B cell (primary cell): ENCODE measurements at regions not wholly inside any gene's neighbourhood (a gene's known extent, or its start where the extent isn't known, plus 50 kb on each side); places are given as distances from the start of the nearest gene placed in this dataset.

Experiments
- ATAC-seq: fragments of 200-7000 bp; cut with Tn5 transposase; one replicate; pipeline ENCODE4 v1.10.0; 2021; ENCODE audit warnings: low read depth, mild to moderate bottlenecking, moderate number of reproducible peaks, moderate library complexity
- CTCF ChIA-PET: fragments of 350-600 bp; sonication (Branson Sonifier 250); formaldehyde crosslinking; loops from one replicate; lab custom pipeline; 2021; ENCODE audit warnings: antibody characterized with exemption, inconsistent platforms; lab: Charles Lee
- POLR2A ChIA-PET: fragments of 350-600 bp; sonication (Branson Sonifier 250); formaldehyde crosslinking; loops from one replicate; lab custom pipeline; 2021; ENCODE audit warnings: antibody characterized with exemption; lab: Charles Lee
- DNase-seq: peaks from one replicate; pipeline ENCODE4 v3.0.0; 2013
- H2AFZ ChIP-seq: 2 replicates; pipeline ENCODE4 v1.6.1; 2012; ENCODE audit warnings: mild to moderate bottlenecking, low read depth, low read length; ENCODE audit not compliant: insufficient read depth, poor library complexity, severe bottlenecking
- H3K27ac ChIP-seq, 2 donors: 1 replicate in 1 of 2; 2 replicates in 1 of 2; pipeline ENCODE4 v1.5.1; 2012 to 2013; ENCODE audit warnings: low read length in 2 of 2, mild to moderate bottlenecking in 2 of 2, moderate library complexity in 1 of 2
- H3K27me3 ChIP-seq, 4 experiments: fragments of 200-600 bp in 1 of 4; sonication (generic) in 1 of 4; replicated peaks in 1 of 4; 1 replicate in 2 of 4; 2 replicates in 2 of 4; pipeline versions ENCODE4 v1.6.1 to v1.7.0; 2013 to 2016; ENCODE audit warnings: low read length in 3 of 4, mild to moderate bottlenecking in 2 of 4, mixed read lengths in 1 of 4, moderate library complexity in 1 of 4; ENCODE audit not compliant: insufficient read depth in 4 of 4, control insufficient read depth in 3 of 4; ENCODE audit errors: control extremely low read depth in 1 of 4
- H3K36me3 ChIP-seq, 2 experiments: replicated peaks in 1 of 2; 1 replicate in 1 of 2; 2 replicates in 1 of 2; pipeline versions ENCODE4 v1.6.1 to v1.7.1; 2013; ENCODE audit warnings: low read length in 1 of 2; ENCODE audit not compliant: insufficient read depth in 2 of 2, control insufficient read depth in 1 of 2; ENCODE audit errors: control extremely low read depth in 1 of 2, extremely low read depth in 1 of 2
- H3K4me1 ChIP-seq, 2 donors: fragments of 200-600 bp in 1 of 2; sonication (generic) in 1 of 2; 1 replicate in 1 of 2; 2 replicates in 1 of 2; pipeline versions ENCODE4 v1.5.1 to v1.6.1; 2013 to 2017; ENCODE audit warnings: low read length in 2 of 2; ENCODE audit not compliant: control insufficient read depth in 2 of 2, insufficient read depth in 2 of 2
- H3K4me2 ChIP-seq: replicated peaks from 2 replicates; pipeline ENCODE3; 2012; ENCODE audit warnings: mild to moderate bottlenecking, low read depth, low read length; ENCODE audit not compliant: poor library complexity, severe bottlenecking
- H3K4me3 ChIP-seq, 5 experiments: fragments of 200-600 bp in 1 of 5; sonication (generic) in 1 of 5; 1 replicate in 3 of 5; 2 replicates in 2 of 5; pipeline versions ENCODE4 v1.5.1 to v1.7.0; 2011 to 2016; ENCODE audit warnings: low read length in 4 of 5, mild to moderate bottlenecking in 4 of 5, low read depth in 2 of 5, control low read depth in 1 of 5, moderate library complexity in 1 of 5; ENCODE audit not compliant: insufficient read depth in 1 of 5; ENCODE audit errors: control extremely low read depth in 1 of 5, extremely low read depth in 1 of 5
- H3K79me2 ChIP-seq: fragments of 200-600 bp; sonication (generic); one replicate; pipeline ENCODE4 v1.6.0; 2016; ENCODE audit warnings: low read length; ENCODE audit not compliant: control insufficient read depth, insufficient read depth
- H3K9ac ChIP-seq: fragments of 200-600 bp; sonication (generic); 2 replicates; pipeline ENCODE4 v1.6.1; 2017; ENCODE audit warnings: mild to moderate bottlenecking, low read length, moderate library complexity
- H3K9me3 ChIP-seq, 3 donors: one replicate each; pipeline versions ENCODE4 v1.6.1 to v1.7.1; 2013; ENCODE audit warnings: low read length in 2 of 3; ENCODE audit not compliant: control insufficient read depth in 2 of 3, insufficient read depth in 1 of 3; ENCODE audit errors: control extremely low read depth in 1 of 3
- H4K20me1 ChIP-seq: 2 replicates; pipeline ENCODE4 v1.6.0; 2012; ENCODE audit warnings: mild to moderate bottlenecking, low read length; ENCODE audit not compliant: insufficient read depth, control insufficient read depth, poor library complexity, severe bottlenecking
- H3K27ac Mint-ChIP-seq: one replicate; pipeline ENCODE4 v1.8.0; 2021; ENCODE audit warnings: mixed read lengths
- H3K27me3 Mint-ChIP-seq: one replicate; pipeline ENCODE4 v1.8.0; 2021; ENCODE audit warnings: mixed read lengths
- H3K4me1 Mint-ChIP-seq: one replicate; pipeline ENCODE4 v1.8.0; 2021; ENCODE audit warnings: mixed read lengths
- H3K4me3 Mint-ChIP-seq: one replicate; pipeline ENCODE4 v1.8.0; 2021; ENCODE audit warnings: mixed read lengths
- H3K9me3 Mint-ChIP-seq: one replicate; pipeline ENCODE4 v1.8.0; 2022; ENCODE audit warnings: mixed read lengths; ENCODE audit not compliant: insufficient read depth
- EZH2 ChIP-seq: IDR thresholded peaks from 2 replicates; pipeline ENCODE4 v1.6.1; 2012; ENCODE audit warnings: borderline replicate concordance, low read depth, mild to moderate bottlenecking, moderate library complexity, low read length; ENCODE audit not compliant: insufficient read depth, poor library complexity, severe bottlenecking
- WGBS: methylation state at CpG from one replicate; pipeline ENCODE4 v1.1.5; 2013; ENCODE audit warnings: missing lambda C conversion rate; ENCODE audit not compliant: insufficient coverage; 5-methylcytosine and 5-hydroxymethylcytosine counted together
- intact Hi-C: fragments of 100-400 bp; cut with micrococcal nuclease; formaldehyde crosslinking; loops from one replicate; pipeline ENCODE4 v1.10.0; 2022
- TF ChIP-seq, protein P1 (sequence below): fragments of 200-600 bp; IDR thresholded peaks from one replicate; pipeline ENCODE4 v1.8.0; 2022; ENCODE audit warnings: antibody characterized with exemption, mild to moderate bottlenecking

GRCh38 chr2:21836719-21837118, 713.0 kb downstream of the TDRD15 start:
- no CpG with 5 or more reads among the region's 1 CpG for WGBS

GRCh38 chr2:21837168-21837960, 713.6 kb downstream of the TDRD15 start:
- H3K27me3 Mint-ChIP-seq = no peaks in the 10 kb centered on the region
- no peak overlapping the region for H3K4me2 ChIP-seq
- H3K27me3 ChIP-seq = no peaks in the 10 kb centered on the region
- no peaks in the 10 kb centered on the region for H3K4me1 Mint-ChIP-seq
- H3K9me3 Mint-ChIP-seq = peaks cover 3% of the 10 kb centered on the region
- intact Hi-C loops = no loop called here
- H3K4me1 ChIP-seq = no peaks in the 10 kb centered on the region
- ATAC-seq (no peak), DNase-seq (no peak)
- H4K20me1 ChIP-seq = no peaks in the 10 kb centered on the region
- H3K9ac ChIP-seq = no peak overlapping the region
- no peak overlapping the region for H3K4me3 Mint-ChIP-seq
- TF ChIP-seq, protein P1, sequence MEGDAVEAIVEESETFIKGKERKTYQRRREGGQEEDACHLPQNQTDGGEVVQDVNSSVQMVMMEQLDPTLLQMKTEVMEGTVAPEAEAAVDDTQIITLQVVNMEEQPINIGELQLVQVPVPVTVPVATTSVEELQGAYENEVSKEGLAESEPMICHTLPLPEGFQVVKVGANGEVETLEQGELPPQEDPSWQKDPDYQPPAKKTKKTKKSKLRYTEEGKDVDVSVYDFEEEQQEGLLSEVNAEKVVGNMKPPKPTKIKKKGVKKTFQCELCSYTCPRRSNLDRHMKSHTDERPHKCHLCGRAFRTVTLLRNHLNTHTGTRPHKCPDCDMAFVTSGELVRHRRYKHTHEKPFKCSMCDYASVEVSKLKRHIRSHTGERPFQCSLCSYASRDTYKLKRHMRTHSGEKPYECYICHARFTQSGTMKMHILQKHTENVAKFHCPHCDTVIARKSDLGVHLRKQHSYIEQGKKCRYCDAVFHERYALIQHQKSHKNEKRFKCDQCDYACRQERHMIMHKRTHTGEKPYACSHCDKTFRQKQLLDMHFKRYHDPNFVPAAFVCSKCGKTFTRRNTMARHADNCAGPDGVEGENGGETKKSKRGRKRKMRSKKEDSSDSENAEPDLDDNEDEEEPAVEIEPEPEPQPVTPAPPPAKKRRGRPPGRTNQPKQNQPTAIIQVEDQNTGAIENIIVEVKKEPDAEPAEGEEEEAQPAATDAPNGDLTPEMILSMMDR = no peak
- no peak overlapping the region for H3K4me3 ChIP-seq
- ChIA-PET POLR2A (no interaction called here), CTCF (no interaction called here)
- WGBS = no CpG with 5 or more reads among the region's 5 CpGs
- H3K79me2 ChIP-seq = no peaks in the 10 kb centered on the region
- H3K27ac ChIP-seq = no peak overlapping the region
- H3K9me3 ChIP-seq = peaks cover 0 to 7% (median 0%) of the 10 kb centered on the region in 3 donors
- H3K27ac Mint-ChIP-seq = no peak overlapping the region
- H3K36me3 ChIP-seq = no peaks in the 10 kb centered on the region
- no peak overlapping the region for H2AFZ ChIP-seq

More at GRCh38 chr2:21836719-21837118, 713.0 kb downstream of the TDRD15 start:
- H3K9me3 Mint-ChIP-seq = peaks cover 3% of the 10 kb centered on the region
- no peak overlapping the region for H3K4me3 Mint-ChIP-seq
- CTCF ChIA-PET = no interaction called here
- no peaks in the 10 kb centered on the region for H3K27me3 Mint-ChIP-seq
- Histone ChIP-seq H3K79me2 (no peaks in the 10 kb centered on the region), H3K4me1 (no peaks in the 10 kb centered on the region), H3K9ac (no peak overlapping the region), H3K36me3 (no peaks in the 10 kb centered on the region), H3K27me3 (no peaks in the 10 kb centered on the region), H3K4me3 (no peak overlapping the region), H3K4me2 (no peak overlapping the region), H3K9me3 (peaks cover 0 to 3% (median 0%) of the 10 kb centered on the region in 3 donors), H4K20me1 (no peaks in the 10 kb centered on the region), H3K27ac (no peak overlapping the region), H2AFZ (no peak overlapping the region)
- H3K27ac Mint-ChIP-seq = no peak overlapping the region
- DNase-seq (no peak), ATAC-seq (no peak)
- H3K4me1 Mint-ChIP-seq = no peaks in the 10 kb centered on the region
- intact Hi-C loops = no loop called here
- POLR2A ChIA-PET = no interaction called here
- no peak for TF ChIP-seq EZH2
